HepG2 (cell line): ENCODE measurements at regions not wholly inside any gene's neighbourhood (a gene's known extent, or its start where the extent isn't known, plus 50 kb on each side); places are given as distances from the start of the nearest gene placed in this dataset.

Experiments used
- ATAC-seq: fragments of 200-7000 bp; cut with Tn5 transposase; 3 replicates; pipeline ENCODE4 v1.9.1; 2020; ENCODE audit warnings: mild to moderate bottlenecking, moderate library complexity
- BruUV-seq: library from RNA; stranded (reverse); fragments of 400-500 nt; replicated peaks from 2 replicates; lab custom pipeline; 2021; lab: Mats Ljungman, UMichigan
- CTCF ChIA-PET: fragments of 300-600 bp; formaldehyde crosslinking; extraction: SDS; loops from one replicate; lab custom pipeline; 2021; ENCODE audit warnings: low total read pairs, inconsistent platforms, low intra/inter-chr PET ratio; lab: Yijun Ruan, JAX
- POLR2A ChIA-PET: fragments of 350-600 bp; sonication (Branson Sonifier 250); formaldehyde crosslinking; loops from one replicate; lab custom pipeline; 2020; ENCODE audit warnings: antibody characterized with exemption, inconsistent platforms; lab: Yijun Ruan, JAX
- DNase-seq: peaks from one replicate; pipeline ENCODE4 v3.0.0-alpha.2; 2015; ENCODE audit warnings: low spot score
- FAIRE-seq: peaks from 3 replicates; lab custom pipeline; 2011; peaks lifted over from hg19 to GRCh38; lab: Jason Lieb, UNC
- H2AFZ ChIP-seq: one replicate; pipeline ENCODE4 v1.6.1; 2011; ENCODE audit warnings: low read length, inconsistent platforms
- H3K27ac ChIP-seq: fragments of 300-600 bp; 3 replicates; pipeline ENCODE4 v1.8.0; 2011; ENCODE audit warnings: mixed run types, mild to moderate bottlenecking, mixed read lengths, low read length, inconsistent platforms; ENCODE audit not compliant: insufficient read depth; ENCODE audit errors: extremely low read length
- H3K27me3 ChIP-seq, 2 experiments: fragments of 200-600 bp in 1 of 2; 2 replicates in 1 of 2; 3 replicates in 1 of 2; pipeline versions ENCODE4 v1.6.0 to v1.8.0; 2011; ENCODE audit warnings: low read length in 2 of 2, mild to moderate bottlenecking in 2 of 2, moderate library complexity in 2 of 2, inconsistent platforms in 1 of 2; ENCODE audit not compliant: insufficient read depth in 2 of 2, control insufficient read depth in 1 of 2
- H3K36me3 ChIP-seq, 2 experiments: fragments of 200-600 bp in 1 of 2; replicated peaks in 1 of 2; 2 replicates in 1 of 2; 3 replicates in 1 of 2; pipeline versions ENCODE4 v1.5.1 to v1.8.0; 2011; ENCODE audit warnings: low read length in 2 of 2, inconsistent platforms in 1 of 2; ENCODE audit not compliant: insufficient read depth in 2 of 2, control insufficient read depth in 1 of 2
- H3K4me1 ChIP-seq: 2 replicates; pipeline ENCODE4 v1.5.1; 2012; ENCODE audit warnings: low read length, inconsistent platforms; ENCODE audit not compliant: insufficient read depth
- H3K4me2 ChIP-seq: 2 replicates; pipeline ENCODE4 v1.6.0; 2011; ENCODE audit warnings: low read depth, low read length, inconsistent platforms
- H3K4me3 ChIP-seq, 3 experiments: fragments of 200-600 bp in 1 of 3; sonication (generic), shearing (Covaris generic) in 1 of 3; replicated peaks in 1 of 3; 2 replicates each; pipeline ENCODE4 v1.5.1; 2011 to 2016; ENCODE audit warnings: low read length in 3 of 3, inconsistent platforms in 2 of 3, low read depth in 2 of 3, mild to moderate bottlenecking in 2 of 3, control low read depth in 1 of 3, mixed read lengths in 1 of 3; ENCODE audit not compliant: insufficient read depth in 1 of 3
- H3K79me2 ChIP-seq: one replicate; pipeline ENCODE4 v1.6.1; 2011; ENCODE audit warnings: low read length, inconsistent platforms; ENCODE audit not compliant: insufficient read depth
- H3K9ac ChIP-seq: 2 replicates; pipeline ENCODE4 v1.6.0; 2011; ENCODE audit warnings: mild to moderate bottlenecking, low read depth, low read length, inconsistent platforms; ENCODE audit not compliant: insufficient read depth
- H3K9me3 ChIP-seq: 2 replicates; pipeline ENCODE4 v1.5.1; 2012; ENCODE audit warnings: mild to moderate bottlenecking, low read length
- H4K20me1 ChIP-seq: 2 replicates; pipeline ENCODE4 v1.6.0; 2011; ENCODE audit warnings: inconsistent platforms, mild to moderate bottlenecking, low read length, moderate library complexity; ENCODE audit not compliant: insufficient read depth
- AGO1 ChIP-seq: fragments of 200-400 bp; formaldehyde crosslinking; IDR thresholded peaks from 2 replicates; pipeline ENCODE4 v1.6.1; 2017; ENCODE audit warnings: mild to moderate bottlenecking, low read depth, low read length, moderate library complexity; ENCODE audit not compliant: poor library complexity, severe bottlenecking
- FOXO1 ChIP-seq: sonication (generic); formaldehyde crosslinking; IDR thresholded peaks from 2 replicates; pipeline ENCODE4 v1.4.0; 2020; ENCODE audit warnings: missing genetic modification reagents
- HMG20B ChIP-seq: conservative IDR thresholded peaks from 2 replicates; pipeline ENCODE4 v1.6.1; 2016; ENCODE audit warnings: missing genetic modification reagents, missing compliant biosample characterization
- NFATC3 ChIP-seq: sonication (generic); formaldehyde crosslinking; IDR thresholded peaks from 2 replicates; pipeline ENCODE4 v1.5.1; 2020; ENCODE audit warnings: mild to moderate bottlenecking, missing genetic modification reagents
- POLR2G ChIP-seq: fragments of 200-400 bp; formaldehyde crosslinking; IDR thresholded peaks from 2 replicates; pipeline ENCODE4 v1.6.1; 2018; ENCODE audit warnings: mild to moderate bottlenecking, low read depth, low read length, moderate library complexity
- PRMT3 ChIP-seq: sonication (generic); formaldehyde crosslinking; IDR thresholded peaks from 2 replicates; pipeline ENCODE4 v1.8.1; 2022; ENCODE audit warnings: low read depth, mild to moderate bottlenecking, moderate library complexity, missing genetic modification reagents, borderline replicate concordance
- SIN3A ChIP-seq: IDR thresholded peaks from 2 replicates; pipeline ENCODE4 v1.6.1; 2011; ENCODE audit warnings: low read depth, mild to moderate bottlenecking, control low read depth, low read length, borderline replicate concordance
- TAF1 ChIP-seq: sonication (generic); formaldehyde crosslinking; IDR thresholded peaks from 2 replicates; pipeline ENCODE4 v1.4.0; 2020; ENCODE audit warnings: missing genetic modification reagents
- ZFYVE20 ChIP-seq: sonication (generic); formaldehyde crosslinking; IDR thresholded peaks from 2 replicates; pipeline ENCODE4 v1.8.0; 2023; ENCODE audit warnings: low read depth, mild to moderate bottlenecking, moderate library complexity, missing genetic modification reagents, borderline replicate concordance
- ZNF138 ChIP-seq: sonication (generic); formaldehyde crosslinking; IDR thresholded peaks from 2 replicates; pipeline ENCODE4 v1.5.0; 2020; ENCODE audit warnings: mild to moderate bottlenecking, low read depth, missing genetic modification reagents
- ZNF180 ChIP-seq: sonication (generic); formaldehyde crosslinking; IDR thresholded peaks from 2 replicates; pipeline ENCODE4 v1.4.0; 2020; ENCODE audit warnings: low read depth, missing genetic modification reagents, borderline replicate concordance
- ZNF331 ChIP-seq: sonication (generic); formaldehyde crosslinking; IDR thresholded peaks from 2 replicates; pipeline ENCODE4 v1.4.0; 2020; ENCODE audit warnings: missing genetic modification reagents
- ZNF33A ChIP-seq: sonication (generic); formaldehyde crosslinking; IDR thresholded peaks from 2 replicates; pipeline ENCODE4 v1.5.1; 2020; ENCODE audit warnings: missing genetic modification reagents, mild to moderate bottlenecking, moderate library complexity, borderline replicate concordance
- ZNF460 ChIP-seq: sonication (generic); formaldehyde crosslinking; IDR thresholded peaks from 2 replicates; pipeline ENCODE4 v1.5.1; 2020; ENCODE audit warnings: missing genetic modification reagents, mild to moderate bottlenecking, borderline replicate concordance
- ZNF501 ChIP-seq: sonication (generic); formaldehyde crosslinking; IDR thresholded peaks from 2 replicates; pipeline ENCODE4 v1.5.1; 2020; ENCODE audit warnings: mild to moderate bottlenecking, moderate library complexity, missing genetic modification reagents
- ZNF546 ChIP-seq: sonication (generic); formaldehyde crosslinking; conservative IDR thresholded peaks from 2 replicates; pipeline ENCODE4 v1.8.1; 2023; ENCODE audit warnings: mild to moderate bottlenecking, missing genetic modification reagents
- ZNF557 ChIP-seq: sonication (generic); formaldehyde crosslinking; IDR thresholded peaks from 2 replicates; pipeline ENCODE4 v1.4.0; 2020; ENCODE audit warnings: missing genetic modification reagents
- WGBS: methylation state at CpG from one replicate; pipeline ENCODE4 v1.1.6; 2017; ENCODE audit warnings: low lambda C conversion rate; 5-methylcytosine and 5-hydroxymethylcytosine counted together
- in situ Hi-C: cut with HindIII; loops from 2 replicates; pipeline ENCODE4 v1.10.0; 2017; ENCODE audit warnings: low pct_unique_long_range_greater_than_20kb; ENCODE audit not compliant: extremely low pct_ligation_motif_present
- intact Hi-C: fragments of 100-400 bp; cut with micrococcal nuclease; formaldehyde crosslinking; loops from one replicate; pipeline ENCODE4 v1.10.0; 2022; ENCODE audit not compliant: unreplicated experiment
- TF ChIP-seq, protein P1 (sequence below): sonication (generic); formaldehyde crosslinking; IDR thresholded peaks from 2 replicates; pipeline ENCODE4 v1.4.0; 2020; ENCODE audit warnings: mild to moderate bottlenecking, missing genetic modification reagents
- TF ChIP-seq, protein P2 (sequence below): sonication (generic); formaldehyde crosslinking; IDR thresholded peaks from 2 replicates; pipeline ENCODE4 v1.4.0; 2020; ENCODE audit warnings: missing genetic modification reagents

DNA sequence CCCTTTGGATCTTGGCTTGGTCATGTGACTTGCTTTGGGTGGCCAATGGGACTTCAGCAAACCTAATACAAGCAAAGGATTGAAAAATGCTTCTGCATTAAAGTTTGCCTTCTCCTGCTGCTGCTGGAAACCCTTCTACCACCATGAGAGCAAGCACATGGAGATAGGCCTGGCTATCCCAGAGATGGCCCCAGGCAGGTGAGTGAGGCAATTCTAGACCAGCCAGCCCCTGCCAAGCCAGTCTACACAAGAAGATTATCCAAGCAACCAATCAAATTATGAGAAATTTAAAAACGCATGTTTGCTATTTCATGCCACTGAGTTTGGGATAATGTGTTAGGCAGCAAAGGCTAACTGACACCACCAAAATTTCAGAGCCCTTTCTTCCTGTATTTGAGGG, 274.3 kb downstream of the TFAP2C start (continued):
- TF ChIP-seq ZNF138 (CRISPR knock-in tag) (no peak), POLR2G (no peak), ZNF180 (no peak), ZNF331 (no peak)
- TF ChIP-seq, protein P1, sequence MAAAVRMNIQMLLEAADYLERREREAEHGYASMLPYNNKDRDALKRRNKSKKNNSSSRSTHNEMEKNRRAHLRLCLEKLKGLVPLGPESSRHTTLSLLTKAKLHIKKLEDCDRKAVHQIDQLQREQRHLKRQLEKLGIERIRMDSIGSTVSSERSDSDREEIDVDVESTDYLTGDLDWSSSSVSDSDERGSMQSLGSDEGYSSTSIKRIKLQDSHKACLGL (CRISPR knock-in tag): no peak

GRCh38 chr20:56903858-56904257, 274.8 kb downstream of the TFAP2C start:
- in situ Hi-C loops (no loop called here), intact Hi-C loops (no loop called here)
- 2% methylated on average over 4 of the region's 4 CpGs for WGBS
- 0 out of 2 replicates have a peak, but pooled peaks cover 6% of the 10 kb centered on the region for H3K9me3 ChIP-seq
- CTCF ChIA-PET: no interaction called here
- H3K79me2 ChIP-seq: no peaks in the 10 kb centered on the region
- H3K4me3 ChIP-seq: no peak overlapping the region
- peaks cover 0 to 9% of the 10 kb centered on the region in 2 experiments; a peak in 1 of 5 replicates for H3K27me3 ChIP-seq
- H3K27ac ChIP-seq: no peak overlapping the region
- no peak overlapping the region for H2AFZ ChIP-seq
- no peak for ATAC-seq
- H3K4me2 ChIP-seq: no peak overlapping the region
- no peaks in the 10 kb centered on the region for H4K20me1 ChIP-seq
- DNase-seq: no peak
- FAIRE-seq: no peak
- no TSS peak for BruUV-seq
- H3K4me1 ChIP-seq: no peaks in the 10 kb centered on the region
- POLR2A ChIA-PET: no interaction called here
- H3K36me3 ChIP-seq: no peaks in the 10 kb centered on the region
- no peak overlapping the region for H3K9ac ChIP-seq
- no peak for TF ChIP-seq ZNF460 (CRISPR knock-in tag)
- TF ChIP-seq, protein P2, sequence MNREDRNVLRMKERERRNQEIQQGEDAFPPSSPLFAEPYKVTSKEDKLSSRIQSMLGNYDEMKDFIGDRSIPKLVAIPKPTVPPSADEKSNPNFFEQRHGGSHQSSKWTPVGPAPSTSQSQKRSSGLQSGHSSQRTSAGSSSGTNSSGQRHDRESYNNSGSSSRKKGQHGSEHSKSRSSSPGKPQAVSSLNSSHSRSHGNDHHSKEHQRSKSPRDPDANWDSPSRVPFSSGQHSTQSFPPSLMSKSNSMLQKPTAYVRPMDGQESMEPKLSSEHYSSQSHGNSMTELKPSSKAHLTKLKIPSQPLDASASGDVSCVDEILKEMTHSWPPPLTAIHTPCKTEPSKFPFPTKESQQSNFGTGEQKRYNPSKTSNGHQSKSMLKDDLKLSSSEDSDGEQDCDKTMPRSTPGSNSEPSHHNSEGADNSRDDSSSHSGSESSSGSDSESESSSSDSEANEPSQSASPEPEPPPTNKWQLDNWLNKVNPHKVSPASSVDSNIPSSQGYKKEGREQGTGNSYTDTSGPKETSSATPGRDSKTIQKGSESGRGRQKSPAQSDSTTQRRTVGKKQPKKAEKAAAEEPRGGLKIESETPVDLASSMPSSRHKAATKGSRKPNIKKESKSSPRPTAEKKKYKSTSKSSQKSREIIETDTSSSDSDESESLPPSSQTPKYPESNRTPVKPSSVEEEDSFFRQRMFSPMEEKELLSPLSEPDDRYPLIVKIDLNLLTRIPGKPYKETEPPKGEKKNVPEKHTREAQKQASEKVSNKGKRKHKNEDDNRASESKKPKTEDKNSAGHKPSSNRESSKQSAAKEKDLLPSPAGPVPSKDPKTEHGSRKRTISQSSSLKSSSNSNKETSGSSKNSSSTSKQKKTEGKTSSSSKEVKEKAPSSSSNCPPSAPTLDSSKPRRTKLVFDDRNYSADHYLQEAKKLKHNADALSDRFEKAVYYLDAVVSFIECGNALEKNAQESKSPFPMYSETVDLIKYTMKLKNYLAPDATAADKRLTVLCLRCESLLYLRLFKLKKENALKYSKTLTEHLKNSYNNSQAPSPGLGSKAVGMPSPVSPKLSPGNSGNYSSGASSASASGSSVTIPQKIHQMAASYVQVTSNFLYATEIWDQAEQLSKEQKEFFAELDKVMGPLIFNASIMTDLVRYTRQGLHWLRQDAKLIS (CRISPR knock-in tag): no peak
- no peak for TF ChIP-seq ZNF33A
- TF ChIP-seq PRMT3 (CRISPR knock-in tag): no peak
- TF ChIP-seq ZFYVE20 (CRISPR knock-in tag): no peak
- TF ChIP-seq AGO1: no peak
- no peak for TF ChIP-seq NFATC3 (CRISPR knock-in tag)
- TF ChIP-seq ZNF501 (CRISPR knock-in tag): no peak
- no peak for TF ChIP-seq SIN3A
- TF ChIP-seq ZNF546 (CRISPR knock-in tag): no peak
- TF ChIP-seq FOXO1: no peak
- TF ChIP-seq ZNF557: no peak
- TF ChIP-seq HMG20B: no peak
- TF ChIP-seq TAF1 (CRISPR knock-in tag): no peak
